Uterus (tissue), 2 donors: ENCODE measurements at regions not wholly inside any gene's neighbourhood (a gene's known extent, or its start where the extent isn't known, plus 50 kb on each side); places are given as distances from the start of the nearest gene placed in this dataset.
"Not testable (repeated sequence)": the region's sequence is repeated elsewhere in the genome, so short reads cannot be mapped to it uniquely, and the experiment has no call there.

Experiments
- POLR2A ChIP-seq, 2 donors: fragments of 450-650 bp; IDR thresholded peaks; one replicate each; pipeline ENCODE4 v1.6.1; 2016; ENCODE audit warnings: antibody characterized with exemption in 2 of 2, mild to moderate bottlenecking in 1 of 2, moderate library complexity in 1 of 2
- TF ChIP-seq, protein P1 (sequence below), 4 experiments: fragments of 200-600 bp in 2 of 4; fragments of 450-650 bp in 2 of 4; sonication (generic) in 2 of 4; IDR thresholded peaks; one replicate each; pipeline ENCODE4 v1.5.1; 2016 to 2019; ENCODE audit warnings: antibody characterized with exemption in 4 of 4, mild to moderate bottlenecking in 2 of 4, moderate library complexity in 1 of 4

DNA sequence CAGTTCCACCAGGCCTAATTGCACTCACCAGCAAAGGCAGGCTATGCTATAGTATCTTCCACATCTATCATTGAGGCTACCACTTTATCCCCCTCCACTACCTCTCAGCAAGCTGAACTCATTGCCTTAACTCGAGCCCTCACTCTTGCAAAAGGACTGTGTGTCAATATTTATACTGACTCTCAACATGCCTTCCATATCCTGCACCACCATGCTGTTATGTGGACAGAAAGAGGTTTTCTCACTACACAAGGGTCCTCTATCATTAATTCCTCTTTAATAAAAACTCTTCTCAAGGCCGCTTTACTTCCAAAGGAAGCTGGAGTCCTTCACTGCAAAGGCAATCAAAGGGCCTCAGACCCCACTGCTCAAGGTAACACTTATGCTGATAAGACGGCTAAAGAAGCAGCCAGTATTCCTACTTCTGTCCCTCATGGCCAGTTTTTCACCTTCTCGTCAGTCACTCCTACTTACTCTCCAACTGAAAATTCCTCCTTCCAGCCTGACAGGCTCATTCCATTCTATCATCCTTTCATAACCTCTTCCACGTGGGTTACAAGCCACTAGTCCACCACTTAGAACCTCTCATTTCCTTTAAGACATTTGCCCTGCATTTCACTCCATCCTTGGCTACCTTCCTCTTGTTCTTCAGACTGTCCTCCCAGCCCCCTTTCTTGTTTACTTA is 1110.9 kb upstream of the TMEM132C start:
- TF ChIP-seq, protein P1, sequence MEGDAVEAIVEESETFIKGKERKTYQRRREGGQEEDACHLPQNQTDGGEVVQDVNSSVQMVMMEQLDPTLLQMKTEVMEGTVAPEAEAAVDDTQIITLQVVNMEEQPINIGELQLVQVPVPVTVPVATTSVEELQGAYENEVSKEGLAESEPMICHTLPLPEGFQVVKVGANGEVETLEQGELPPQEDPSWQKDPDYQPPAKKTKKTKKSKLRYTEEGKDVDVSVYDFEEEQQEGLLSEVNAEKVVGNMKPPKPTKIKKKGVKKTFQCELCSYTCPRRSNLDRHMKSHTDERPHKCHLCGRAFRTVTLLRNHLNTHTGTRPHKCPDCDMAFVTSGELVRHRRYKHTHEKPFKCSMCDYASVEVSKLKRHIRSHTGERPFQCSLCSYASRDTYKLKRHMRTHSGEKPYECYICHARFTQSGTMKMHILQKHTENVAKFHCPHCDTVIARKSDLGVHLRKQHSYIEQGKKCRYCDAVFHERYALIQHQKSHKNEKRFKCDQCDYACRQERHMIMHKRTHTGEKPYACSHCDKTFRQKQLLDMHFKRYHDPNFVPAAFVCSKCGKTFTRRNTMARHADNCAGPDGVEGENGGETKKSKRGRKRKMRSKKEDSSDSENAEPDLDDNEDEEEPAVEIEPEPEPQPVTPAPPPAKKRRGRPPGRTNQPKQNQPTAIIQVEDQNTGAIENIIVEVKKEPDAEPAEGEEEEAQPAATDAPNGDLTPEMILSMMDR (IDR thresholded peaks at IDR 0.05), result not testable (repeated sequence)
- TF ChIP-seq POLR2A (IDR thresholded peaks at IDR 0.05), result not testable (repeated sequence)
